HEK293T (cell line): ENCODE measurements at regions not wholly inside any gene's neighbourhood (a gene's known extent, or its start where the extent isn't known, plus 50 kb on each side); places are given as distances from the start of the nearest gene placed in this dataset.

Source experiments
- BHLHE40 ChIP-seq: fragments of 450-650 bp; IDR thresholded peaks from 2 replicates; pipeline ENCODE4 v1.6.1; 2016; ENCODE audit warnings: mild to moderate bottlenecking, moderate library complexity, borderline replicate concordance
- CTBP1 ChIP-seq: fragments of 450-650 bp; IDR thresholded peaks from 2 replicates; pipeline ENCODE4 v1.6.1; 2016; ENCODE audit warnings: borderline replicate concordance
- ELF4 ChIP-seq: fragments of 450-650 bp; IDR thresholded peaks from 2 replicates; pipeline ENCODE4 v1.6.1; 2017; ENCODE audit warnings: antibody characterized with exemption
- FOXK2 ChIP-seq: fragments of 450-650 bp; IDR thresholded peaks from 2 replicates; pipeline ENCODE4 v1.6.1; 2016; ENCODE audit warnings: mild to moderate bottlenecking
- FOXM1 ChIP-seq: fragments of 450-650 bp; IDR thresholded peaks from 2 replicates; pipeline ENCODE4 v1.6.1; 2017; ENCODE audit warnings: mild to moderate bottlenecking, borderline replicate concordance
- HDGF ChIP-seq: fragments of 450-650 bp; IDR thresholded peaks from 2 replicates; pipeline ENCODE4 v1.6.1; 2017; ENCODE audit warnings: antibody characterized with exemption, borderline replicate concordance
- NFRKB ChIP-seq: fragments of 450-650 bp; IDR thresholded peaks from 2 replicates; pipeline ENCODE4 v1.6.1; 2016; ENCODE audit warnings: mild to moderate bottlenecking, moderate library complexity
- PKNOX1 ChIP-seq: fragments of 450-650 bp; IDR thresholded peaks from 2 replicates; pipeline ENCODE4 v1.6.1; 2016
- SP1 ChIP-seq: fragments of 450-650 bp; IDR thresholded peaks from 2 replicates; pipeline ENCODE4 v1.6.1; 2017
- SUZ12 ChIP-seq: fragments of 450-650 bp; IDR thresholded peaks from 2 replicates; pipeline ENCODE4 v1.6.1; 2016; ENCODE audit warnings: mild to moderate bottlenecking
- TARDBP ChIP-seq: fragments of 450-650 bp; IDR thresholded peaks from 2 replicates; pipeline ENCODE4 v1.6.1; 2016
- ZNF384 ChIP-seq: fragments of 450-650 bp; IDR thresholded peaks from 2 replicates; pipeline ENCODE4 v1.6.1; 2016

- no peak for TF ChIP-seq SUZ12
- TF ChIP-seq CTBP1 = no peak
- no peak for TF ChIP-seq NFRKB
- no peak for TF ChIP-seq HDGF
- TF ChIP-seq SP1 = no peak
- no peak for TF ChIP-seq BHLHE40
- TF ChIP-seq FOXM1 = no peak
- TF ChIP-seq TARDBP = no peak
- no peak for TF ChIP-seq ELF4
- TF ChIP-seq ZNF384 = no peak
- no peak for TF ChIP-seq FOXK2
- TF ChIP-seq PKNOX1 = no peak
Observed at GRCh38 chr5:34523387-34523726, 132.8 kb upstream of the RAI14 start.
